WTC11 (cell line): ENCODE measurements at regions not wholly inside any gene's neighbourhood (a gene's known extent, or its start where the extent isn't known, plus 50 kb on each side); places are given as distances from the start of the nearest gene placed in this dataset.

Experiments
- ATAC-seq: fragments of 200-7000 bp; cut with Tn5 transposase; 2 replicates; pipeline ENCODE4 v1.10.0; 2021; ENCODE audit warnings: mild to moderate bottlenecking, moderate library complexity
- CTCF ChIA-PET: fragments of 300-600 bp; sonication (Branson Sonifier 250); formaldehyde crosslinking; loops from one replicate; lab custom pipeline; 2021; ENCODE audit warnings: antibody characterized with exemption; lab: Charles Lee
- POLR2A ChIA-PET: fragments of 350-600 bp; sonication (Branson Sonifier 250); formaldehyde crosslinking; loops from one replicate; lab custom pipeline; 2021; ENCODE audit warnings: antibody characterized with exemption; lab: Charles Lee
- DNase-seq: peaks from one replicate; pipeline ENCODE4 v3.0.0; 2021; ENCODE audit warnings: low spot score
- H3K27ac Mint-ChIP-seq: 2 replicates; pipeline ENCODE4 v1.8.0; 2021; ENCODE audit warnings: mixed read lengths
- H3K27me3 Mint-ChIP-seq: 2 replicates; pipeline ENCODE4 v1.8.0; 2021; ENCODE audit warnings: low read depth, mild to moderate bottlenecking, moderate library complexity, mixed read lengths
- H3K36me3 Mint-ChIP-seq: 2 replicates; pipeline ENCODE4 v1.8.0; 2021; ENCODE audit warnings: mixed read lengths
- H3K4me1 Mint-ChIP-seq: 2 replicates; pipeline ENCODE4 v1.8.0; 2022; ENCODE audit warnings: mixed read lengths
- H3K4me3 Mint-ChIP-seq: 2 replicates; pipeline ENCODE4 v1.8.0; 2021; ENCODE audit warnings: mild to moderate bottlenecking, moderate library complexity, mixed read lengths
- H3K9me3 Mint-ChIP-seq: 2 replicates; pipeline ENCODE4 v1.8.0; 2021; ENCODE audit warnings: mixed read lengths
- ATF1 ChIP-seq: sonication (generic); formaldehyde crosslinking; IDR thresholded peaks from 2 replicates; pipeline ENCODE4 v1.8.1; 2023; ENCODE audit warnings: mild to moderate bottlenecking, moderate library complexity, missing genetic modification reagents
- GTF2I ChIP-seq: fragments of 250-450 bp; sonication (Bioruptor Pico); conservative IDR thresholded peaks from 2 replicates; pipeline ENCODE4 v1.4.0; 2021; ENCODE audit warnings: mild to moderate bottlenecking
- HMGA2 ChIP-seq: fragments of 250-450 bp; sonication (Bioruptor Pico); IDR thresholded peaks from 2 replicates; pipeline ENCODE4 v1.4.0; 2021; ENCODE audit warnings: mild to moderate bottlenecking, moderate library complexity
- NFE2L1 ChIP-seq: sonication (generic); formaldehyde crosslinking; IDR thresholded peaks from 2 replicates; pipeline ENCODE4 v1.8.1; 2023; ENCODE audit warnings: missing genetic modification reagents
- RORB ChIP-seq: fragments of 250-450 bp; sonication (Bioruptor Pico); IDR thresholded peaks from 2 replicates; pipeline ENCODE4 v1.9.0; 2021; ENCODE audit warnings: mild to moderate bottlenecking
- TP53 ChIP-seq: sonication (generic); formaldehyde crosslinking; IDR thresholded peaks from 2 replicates; pipeline ENCODE4 v1.8.1; 2023; ENCODE audit warnings: mild to moderate bottlenecking, missing genetic modification reagents
- ZBTB21 ChIP-seq: sonication (generic); formaldehyde crosslinking; IDR thresholded peaks from 2 replicates; pipeline ENCODE4 v1.8.1; 2023; ENCODE audit warnings: mild to moderate bottlenecking, missing genetic modification reagents, borderline replicate concordance
- ZNF416 ChIP-seq: fragments of 250-450 bp; sonication (Bioruptor Pico); IDR thresholded peaks from 2 replicates; pipeline ENCODE4 v1.9.0; 2021; ENCODE audit warnings: mild to moderate bottlenecking, inconsistent platforms
- TF ChIP-seq, protein P1 (sequence below): sonication (generic); formaldehyde crosslinking; IDR thresholded peaks from 2 replicates; pipeline ENCODE4 v1.8.1; 2023; ENCODE audit warnings: mild to moderate bottlenecking, missing genetic modification reagents, borderline replicate concordance
- TF ChIP-seq, protein P2 (sequence below): sonication (generic); formaldehyde crosslinking; IDR thresholded peaks from 2 replicates; pipeline ENCODE4 v1.8.0; 2022; ENCODE audit warnings: missing genetic modification reagents
- TF ChIP-seq, protein P3 (sequence below): sonication (generic); formaldehyde crosslinking; IDR thresholded peaks from 2 replicates; pipeline ENCODE4 v1.8.1; 2022; ENCODE audit warnings: mild to moderate bottlenecking, moderate library complexity, missing genetic modification reagents
- TF ChIP-seq, protein P4 (sequence below): sonication (generic); formaldehyde crosslinking; conservative IDR thresholded peaks from 2 replicates; pipeline ENCODE4 v1.8.1; 2022; ENCODE audit warnings: mild to moderate bottlenecking, missing genetic modification reagents
- TF ChIP-seq, protein P5 (sequence below): fragments of 250-450 bp; sonication (Bioruptor Pico); IDR thresholded peaks from 2 replicates; pipeline ENCODE4 v1.8.0; 2021; ENCODE audit warnings: mild to moderate bottlenecking
- TF ChIP-seq, protein P6 (sequence below): sonication (generic); formaldehyde crosslinking; conservative IDR thresholded peaks from 2 replicates; pipeline ENCODE4 v1.8.1; 2023; ENCODE audit warnings: mild to moderate bottlenecking, low read depth, missing genetic modification reagents, moderate library complexity
- TF ChIP-seq, protein P7 (sequence below): sonication (generic); formaldehyde crosslinking; IDR thresholded peaks from 2 replicates; pipeline ENCODE4 v1.8.0; 2022; ENCODE audit warnings: mild to moderate bottlenecking, missing genetic modification reagents
- TF ChIP-seq, protein P8 (sequence below): sonication (generic); formaldehyde crosslinking; IDR thresholded peaks from 2 replicates; pipeline ENCODE4 v1.8.0; 2023; ENCODE audit warnings: missing genetic modification reagents, mild to moderate bottlenecking, borderline replicate concordance

DNA sequence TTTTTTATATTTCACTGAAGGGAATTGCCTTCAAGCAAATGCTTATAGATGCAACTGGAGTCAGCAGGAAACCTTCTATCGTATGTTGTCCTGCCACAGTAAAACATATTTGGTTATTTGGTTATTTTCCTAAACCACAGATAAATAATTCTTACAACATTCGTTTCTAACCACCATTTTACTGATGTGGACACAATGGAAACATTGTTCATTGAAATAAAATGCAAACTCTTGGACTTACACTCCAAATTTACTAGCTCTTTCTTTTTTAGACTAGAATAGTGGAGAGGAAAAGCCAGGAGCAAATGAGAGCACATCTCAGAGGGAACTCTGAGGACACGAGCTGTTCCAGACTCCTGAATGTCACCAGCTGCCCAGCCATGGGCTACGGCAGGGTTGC is 114.8 kb downstream of the RPS12 start (continued):
- TF ChIP-seq, protein P1, sequence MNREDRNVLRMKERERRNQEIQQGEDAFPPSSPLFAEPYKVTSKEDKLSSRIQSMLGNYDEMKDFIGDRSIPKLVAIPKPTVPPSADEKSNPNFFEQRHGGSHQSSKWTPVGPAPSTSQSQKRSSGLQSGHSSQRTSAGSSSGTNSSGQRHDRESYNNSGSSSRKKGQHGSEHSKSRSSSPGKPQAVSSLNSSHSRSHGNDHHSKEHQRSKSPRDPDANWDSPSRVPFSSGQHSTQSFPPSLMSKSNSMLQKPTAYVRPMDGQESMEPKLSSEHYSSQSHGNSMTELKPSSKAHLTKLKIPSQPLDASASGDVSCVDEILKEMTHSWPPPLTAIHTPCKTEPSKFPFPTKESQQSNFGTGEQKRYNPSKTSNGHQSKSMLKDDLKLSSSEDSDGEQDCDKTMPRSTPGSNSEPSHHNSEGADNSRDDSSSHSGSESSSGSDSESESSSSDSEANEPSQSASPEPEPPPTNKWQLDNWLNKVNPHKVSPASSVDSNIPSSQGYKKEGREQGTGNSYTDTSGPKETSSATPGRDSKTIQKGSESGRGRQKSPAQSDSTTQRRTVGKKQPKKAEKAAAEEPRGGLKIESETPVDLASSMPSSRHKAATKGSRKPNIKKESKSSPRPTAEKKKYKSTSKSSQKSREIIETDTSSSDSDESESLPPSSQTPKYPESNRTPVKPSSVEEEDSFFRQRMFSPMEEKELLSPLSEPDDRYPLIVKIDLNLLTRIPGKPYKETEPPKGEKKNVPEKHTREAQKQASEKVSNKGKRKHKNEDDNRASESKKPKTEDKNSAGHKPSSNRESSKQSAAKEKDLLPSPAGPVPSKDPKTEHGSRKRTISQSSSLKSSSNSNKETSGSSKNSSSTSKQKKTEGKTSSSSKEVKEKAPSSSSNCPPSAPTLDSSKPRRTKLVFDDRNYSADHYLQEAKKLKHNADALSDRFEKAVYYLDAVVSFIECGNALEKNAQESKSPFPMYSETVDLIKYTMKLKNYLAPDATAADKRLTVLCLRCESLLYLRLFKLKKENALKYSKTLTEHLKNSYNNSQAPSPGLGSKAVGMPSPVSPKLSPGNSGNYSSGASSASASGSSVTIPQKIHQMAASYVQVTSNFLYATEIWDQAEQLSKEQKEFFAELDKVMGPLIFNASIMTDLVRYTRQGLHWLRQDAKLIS (CRISPR knock-in tag): no peak
- TF ChIP-seq ATF1: no peak
- TF ChIP-seq, protein P2, sequence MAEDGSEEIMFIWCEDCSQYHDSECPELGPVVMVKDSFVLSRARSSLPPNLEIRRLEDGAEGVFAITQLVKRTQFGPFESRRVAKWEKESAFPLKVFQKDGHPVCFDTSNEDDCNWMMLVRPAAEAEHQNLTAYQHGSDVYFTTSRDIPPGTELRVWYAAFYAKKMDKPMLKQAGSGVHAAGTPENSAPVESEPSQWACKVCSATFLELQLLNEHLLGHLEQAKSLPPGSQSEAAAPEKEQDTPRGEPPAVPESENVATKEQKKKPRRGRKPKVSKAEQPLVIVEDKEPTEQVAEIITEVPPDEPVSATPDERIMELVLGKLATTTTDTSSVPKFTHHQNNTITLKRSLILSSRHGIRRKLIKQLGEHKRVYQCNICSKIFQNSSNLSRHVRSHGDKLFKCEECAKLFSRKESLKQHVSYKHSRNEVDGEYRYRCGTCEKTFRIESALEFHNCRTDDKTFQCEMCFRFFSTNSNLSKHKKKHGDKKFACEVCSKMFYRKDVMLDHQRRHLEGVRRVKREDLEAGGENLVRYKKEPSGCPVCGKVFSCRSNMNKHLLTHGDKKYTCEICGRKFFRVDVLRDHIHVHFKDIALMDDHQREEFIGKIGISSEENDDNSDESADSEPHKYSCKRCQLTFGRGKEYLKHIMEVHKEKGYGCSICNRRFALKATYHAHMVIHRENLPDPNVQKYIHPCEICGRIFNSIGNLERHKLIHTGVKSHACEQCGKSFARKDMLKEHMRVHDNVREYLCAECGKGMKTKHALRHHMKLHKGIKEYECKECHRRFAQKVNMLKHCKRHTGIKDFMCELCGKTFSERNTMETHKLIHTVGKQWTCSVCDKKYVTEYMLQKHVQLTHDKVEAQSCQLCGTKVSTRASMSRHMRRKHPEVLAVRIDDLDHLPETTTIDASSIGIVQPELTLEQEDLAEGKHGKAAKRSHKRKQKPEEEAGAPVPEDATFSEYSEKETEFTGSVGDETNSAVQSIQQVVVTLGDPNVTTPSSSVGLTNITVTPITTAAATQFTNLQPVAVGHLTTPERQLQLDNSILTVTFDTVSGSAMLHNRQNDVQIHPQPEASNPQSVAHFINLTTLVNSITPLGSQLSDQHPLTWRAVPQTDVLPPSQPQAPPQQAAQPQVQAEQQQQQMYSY: no peak
- no peak for TF ChIP-seq GTF2I (CRISPR knock-in tag)
- TF ChIP-seq, protein P3, sequence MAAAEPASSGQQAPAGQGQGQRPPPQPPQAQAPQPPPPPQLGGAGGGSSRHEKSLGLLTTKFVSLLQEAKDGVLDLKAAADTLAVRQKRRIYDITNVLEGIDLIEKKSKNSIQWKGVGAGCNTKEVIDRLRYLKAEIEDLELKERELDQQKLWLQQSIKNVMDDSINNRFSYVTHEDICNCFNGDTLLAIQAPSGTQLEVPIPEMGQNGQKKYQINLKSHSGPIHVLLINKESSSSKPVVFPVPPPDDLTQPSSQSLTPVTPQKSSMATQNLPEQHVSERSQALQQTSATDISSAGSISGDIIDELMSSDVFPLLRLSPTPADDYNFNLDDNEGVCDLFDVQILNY (CRISPR knock-in tag): no peak
- TF ChIP-seq, protein P4, sequence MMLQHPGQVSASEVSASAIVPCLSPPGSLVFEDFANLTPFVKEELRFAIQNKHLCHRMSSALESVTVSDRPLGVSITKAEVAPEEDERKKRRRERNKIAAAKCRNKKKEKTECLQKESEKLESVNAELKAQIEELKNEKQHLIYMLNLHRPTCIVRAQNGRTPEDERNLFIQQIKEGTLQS (CRISPR knock-in tag): no peak
- TF ChIP-seq, protein P5, sequence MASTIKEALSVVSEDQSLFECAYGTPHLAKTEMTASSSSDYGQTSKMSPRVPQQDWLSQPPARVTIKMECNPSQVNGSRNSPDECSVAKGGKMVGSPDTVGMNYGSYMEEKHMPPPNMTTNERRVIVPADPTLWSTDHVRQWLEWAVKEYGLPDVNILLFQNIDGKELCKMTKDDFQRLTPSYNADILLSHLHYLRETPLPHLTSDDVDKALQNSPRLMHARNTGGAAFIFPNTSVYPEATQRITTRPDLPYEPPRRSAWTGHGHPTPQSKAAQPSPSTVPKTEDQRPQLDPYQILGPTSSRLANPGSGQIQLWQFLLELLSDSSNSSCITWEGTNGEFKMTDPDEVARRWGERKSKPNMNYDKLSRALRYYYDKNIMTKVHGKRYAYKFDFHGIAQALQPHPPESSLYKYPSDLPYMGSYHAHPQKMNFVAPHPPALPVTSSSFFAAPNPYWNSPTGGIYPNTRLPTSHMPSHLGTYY (CRISPR knock-in tag): no peak

DNA sequence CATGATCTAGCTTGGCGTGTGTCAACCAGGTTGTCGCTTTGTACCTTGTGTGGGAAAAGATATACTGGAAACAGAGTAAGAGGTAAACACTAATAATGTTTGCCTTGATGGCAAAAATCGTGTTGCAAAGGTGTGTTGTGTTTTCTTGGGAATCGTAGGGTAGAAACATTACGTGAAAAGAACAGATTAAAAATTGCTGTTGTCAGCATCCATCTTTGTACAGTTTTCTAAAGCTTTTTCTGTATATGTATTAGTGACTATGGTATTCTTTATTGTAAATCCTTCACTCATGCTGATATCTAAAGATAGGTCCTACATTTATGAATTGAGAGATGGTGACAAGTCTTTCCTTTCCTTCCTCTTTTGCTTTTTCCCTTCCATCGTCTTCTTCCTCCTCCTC is 116.9 kb downstream of the RPS12 start:
- Mint-ChIP-seq H3K4me1 (peaks cover 25% of the 10 kb centered on the region), H3K27me3 (no peaks in the 10 kb centered on the region), H3K36me3 (no peaks in the 10 kb centered on the region), H3K9me3 (no peaks in the 10 kb centered on the region), H3K4me3 (no peak overlapping the region), H3K27ac (peak overlapping the region; percentile 61)
- DNase-seq (no peak), ATAC-seq (no peak)
- ChIA-PET CTCF (interaction anchor here (0.6 to 1.0 kb wide), 2 partner anchors 101 to 1038 kb away, joined by 4 to 5 read pairs; no protein-coding TSS in a partner anchor), POLR2A (no interaction called here)
- TF ChIP-seq TP53 (no peak), NFE2L1 (CRISPR knock-in tag) (no peak), RORB (no peak), HMGA2 (CRISPR knock-in tag) (no peak), ZBTB21 (CRISPR knock-in tag) (no peak), ZNF416 (CRISPR knock-in tag) (no peak)
- TF ChIP-seq, protein P3 (CRISPR knock-in tag): no peak
- TF ChIP-seq, protein P6, sequence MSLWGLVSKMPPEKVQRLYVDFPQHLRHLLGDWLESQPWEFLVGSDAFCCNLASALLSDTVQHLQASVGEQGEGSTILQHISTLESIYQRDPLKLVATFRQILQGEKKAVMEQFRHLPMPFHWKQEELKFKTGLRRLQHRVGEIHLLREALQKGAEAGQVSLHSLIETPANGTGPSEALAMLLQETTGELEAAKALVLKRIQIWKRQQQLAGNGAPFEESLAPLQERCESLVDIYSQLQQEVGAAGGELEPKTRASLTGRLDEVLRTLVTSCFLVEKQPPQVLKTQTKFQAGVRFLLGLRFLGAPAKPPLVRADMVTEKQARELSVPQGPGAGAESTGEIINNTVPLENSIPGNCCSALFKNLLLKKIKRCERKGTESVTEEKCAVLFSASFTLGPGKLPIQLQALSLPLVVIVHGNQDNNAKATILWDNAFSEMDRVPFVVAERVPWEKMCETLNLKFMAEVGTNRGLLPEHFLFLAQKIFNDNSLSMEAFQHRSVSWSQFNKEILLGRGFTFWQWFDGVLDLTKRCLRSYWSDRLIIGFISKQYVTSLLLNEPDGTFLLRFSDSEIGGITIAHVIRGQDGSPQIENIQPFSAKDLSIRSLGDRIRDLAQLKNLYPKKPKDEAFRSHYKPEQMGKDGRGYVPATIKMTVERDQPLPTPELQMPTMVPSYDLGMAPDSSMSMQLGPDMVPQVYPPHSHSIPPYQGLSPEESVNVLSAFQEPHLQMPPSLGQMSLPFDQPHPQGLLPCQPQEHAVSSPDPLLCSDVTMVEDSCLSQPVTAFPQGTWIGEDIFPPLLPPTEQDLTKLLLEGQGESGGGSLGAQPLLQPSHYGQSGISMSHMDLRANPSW (CRISPR knock-in tag): no peak
- TF ChIP-seq, protein P7, sequence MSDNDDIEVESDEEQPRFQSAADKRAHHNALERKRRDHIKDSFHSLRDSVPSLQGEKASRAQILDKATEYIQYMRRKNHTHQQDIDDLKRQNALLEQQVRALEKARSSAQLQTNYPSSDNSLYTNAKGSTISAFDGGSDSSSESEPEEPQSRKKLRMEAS (CRISPR knock-in tag): no peak
- TF ChIP-seq, protein P8, sequence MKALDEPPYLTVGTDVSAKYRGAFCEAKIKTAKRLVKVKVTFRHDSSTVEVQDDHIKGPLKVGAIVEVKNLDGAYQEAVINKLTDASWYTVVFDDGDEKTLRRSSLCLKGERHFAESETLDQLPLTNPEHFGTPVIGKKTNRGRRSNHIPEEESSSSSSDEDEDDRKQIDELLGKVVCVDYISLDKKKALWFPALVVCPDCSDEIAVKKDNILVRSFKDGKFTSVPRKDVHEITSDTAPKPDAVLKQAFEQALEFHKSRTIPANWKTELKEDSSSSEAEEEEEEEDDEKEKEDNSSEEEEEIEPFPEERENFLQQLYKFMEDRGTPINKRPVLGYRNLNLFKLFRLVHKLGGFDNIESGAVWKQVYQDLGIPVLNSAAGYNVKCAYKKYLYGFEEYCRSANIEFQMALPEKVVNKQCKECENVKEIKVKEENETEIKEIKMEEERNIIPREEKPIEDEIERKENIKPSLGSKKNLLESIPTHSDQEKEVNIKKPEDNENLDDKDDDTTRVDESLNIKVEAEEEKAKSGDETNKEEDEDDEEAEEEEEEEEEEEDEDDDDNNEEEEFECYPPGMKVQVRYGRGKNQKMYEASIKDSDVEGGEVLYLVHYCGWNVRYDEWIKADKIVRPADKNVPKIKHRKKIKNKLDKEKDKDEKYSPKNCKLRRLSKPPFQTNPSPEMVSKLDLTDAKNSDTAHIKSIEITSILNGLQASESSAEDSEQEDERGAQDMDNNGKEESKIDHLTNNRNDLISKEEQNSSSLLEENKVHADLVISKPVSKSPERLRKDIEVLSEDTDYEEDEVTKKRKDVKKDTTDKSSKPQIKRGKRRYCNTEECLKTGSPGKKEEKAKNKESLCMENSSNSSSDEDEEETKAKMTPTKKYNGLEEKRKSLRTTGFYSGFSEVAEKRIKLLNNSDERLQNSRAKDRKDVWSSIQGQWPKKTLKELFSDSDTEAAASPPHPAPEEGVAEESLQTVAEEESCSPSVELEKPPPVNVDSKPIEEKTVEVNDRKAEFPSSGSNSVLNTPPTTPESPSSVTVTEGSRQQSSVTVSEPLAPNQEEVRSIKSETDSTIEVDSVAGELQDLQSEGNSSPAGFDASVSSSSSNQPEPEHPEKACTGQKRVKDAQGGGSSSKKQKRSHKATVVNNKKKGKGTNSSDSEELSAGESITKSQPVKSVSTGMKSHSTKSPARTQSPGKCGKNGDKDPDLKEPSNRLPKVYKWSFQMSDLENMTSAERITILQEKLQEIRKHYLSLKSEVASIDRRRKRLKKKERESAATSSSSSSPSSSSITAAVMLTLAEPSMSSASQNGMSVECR (CRISPR knock-in tag): no peak
